HG03439 (cell line): ENCODE measurements at regions not wholly inside any gene's neighbourhood (a gene's known extent, or its start where the extent isn't known, plus 50 kb on each side); places are given as distances from the start of the nearest gene placed in this dataset.
"Not testable (repeated sequence)": the region's sequence is repeated elsewhere in the genome, so short reads cannot be mapped to it uniquely, and the experiment has no call there.

Experiments
- ATAC-seq: cut with Tn5 transposase; IDR thresholded peaks from one replicate; pipeline ENCODE4 v1.9.1; 2021; ENCODE audit warnings: mild to moderate bottlenecking, moderate library complexity; ENCODE audit not compliant: unreplicated experiment

GRCh38 chr2:187002242-187002641 is 153.3 kb upstream of the ZSWIM2 start:
- no peak for ATAC-seq

- ATAC-seq: no peak
Measured at GRCh38 chr2:187001248-187001647, 152.3 kb upstream of the ZSWIM2 start.

GRCh38 chr2:186995092-186995491 is 146.1 kb upstream of the ZSWIM2 start:
- ATAC-seq: no peak

GRCh38 chr2:186992597-186992996 is 143.6 kb upstream of the ZSWIM2 start:
- no peak for ATAC-seq

- no peak for ATAC-seq
Measured at GRCh38 chr2:186991766-186992417, 142.9 kb upstream of the ZSWIM2 start.

- ATAC-seq: no peak
Measured at GRCh38 chr2:186984966-186985365, 136.0 kb upstream of the ZSWIM2 start.

GRCh38 chr2:186984481-186984880 is 135.5 kb upstream of the ZSWIM2 start:
- no peak for ATAC-seq

GRCh38 chr2:186980787-186981550 is 132.0 kb upstream of the ZSWIM2 start:
- no peak for ATAC-seq

GRCh38 chr2:186980117-186980442 is 131.1 kb upstream of the ZSWIM2 start:
- ATAC-seq: no peak

GRCh38 chr2:186979439-186980116 is 130.6 kb upstream of the ZSWIM2 start:
- ATAC-seq: no peak

GRCh38 chr2:186977433-186978045 is 128.6 kb upstream of the ZSWIM2 start:
- ATAC-seq: no peak

GRCh38 chr2:186976329-186976728 is 127.4 kb upstream of the ZSWIM2 start:
- no peak for ATAC-seq

GRCh38 chr2:186972281-186972970 is 123.5 kb upstream of the ZSWIM2 start:
- no peak for ATAC-seq

GRCh38 chr2:186968277-186968676 is 119.3 kb upstream of the ZSWIM2 start:
- peak; percentile 93 for ATAC-seq

- ATAC-seq: no peak
Measured at GRCh38 chr2:186966015-186966414, 117.0 kb upstream of the ZSWIM2 start.

GRCh38 chr2:186962085-186962747 is 113.2 kb upstream of the ZSWIM2 start:
- ATAC-seq: no peak

GRCh38 chr2:186960241-186960640 is 111.3 kb upstream of the ZSWIM2 start:
- not testable (repeated sequence) for ATAC-seq

GRCh38 chr2:186959486-186959885 is 110.5 kb upstream of the ZSWIM2 start:
- ATAC-seq: no peak

GRCh38 chr2:186950694-186951093 is 101.7 kb upstream of the ZSWIM2 start:
- ATAC-seq: no peak

- no peak for ATAC-seq
Measured at GRCh38 chr2:186949726-186950256, 100.8 kb upstream of the ZSWIM2 start.
